Activated CD4-positive, alpha-beta T cell treated with anti-CD3 and anti-CD28 coated beads for 36 hours (primary cell): ENCODE measurements at regions not wholly inside any gene's neighbourhood (a gene's known extent, or its start where the extent isn't known, plus 50 kb on each side); places are given as distances from the start of the nearest gene placed in this dataset.
"Not testable (repeated sequence)": the region's sequence is repeated elsewhere in the genome, so short reads cannot be mapped to it uniquely, and the experiment has no call there.

ENCODE experiments used
- ATAC-seq: fragments of 200-7000 bp; cut with Tn5 transposase; one replicate; pipeline ENCODE4 v1.10.0; 2021; ENCODE audit warnings: mild to moderate bottlenecking, moderate library complexity
- CTCF ChIA-PET: fragments of 350-600 bp; sonication (Branson Sonifier 250); formaldehyde crosslinking; loops from one replicate; lab custom pipeline; 2021; ENCODE audit warnings: antibody characterized with exemption; lab: Charles Lee
- POLR2A ChIA-PET: fragments of 350-600 bp; sonication (Branson Sonifier 250); formaldehyde crosslinking; loops from one replicate; lab custom pipeline; 2021; ENCODE audit warnings: antibody characterized with exemption, inconsistent platforms; lab: Charles Lee
- DNase-seq: peaks from one replicate; pipeline ENCODE4 v3.0.0-alpha.2; 2020
- H3K27ac Mint-ChIP-seq: one replicate; pipeline ENCODE4 v1.8.0; 2021; ENCODE audit warnings: mixed read lengths
- H3K27me3 Mint-ChIP-seq: one replicate; pipeline ENCODE4 v1.8.0; 2021; ENCODE audit warnings: mixed read lengths
- H3K36me3 Mint-ChIP-seq: one replicate; pipeline ENCODE4 v1.8.0; 2021; ENCODE audit warnings: low read depth, mixed read lengths
- H3K4me1 Mint-ChIP-seq: one replicate; pipeline ENCODE4 v1.8.0; 2021; ENCODE audit warnings: mixed read lengths
- H3K4me3 Mint-ChIP-seq: one replicate; pipeline ENCODE4 v1.8.0; 2021; ENCODE audit warnings: mild to moderate bottlenecking, moderate library complexity, mixed read lengths
- H3K9me3 Mint-ChIP-seq: one replicate; pipeline ENCODE4 v1.8.0; 2021; ENCODE audit warnings: low read depth, mixed read lengths
- intact Hi-C, 2 experiments: fragments of 100-400 bp; cut with DNase I in 1 of 2; cut with micrococcal nuclease in 1 of 2; formaldehyde crosslinking; loops; one replicate each; pipeline versions ENCODE4 v1.14.2 to v1.15.1; 2022 to 2024; cut with DNase I, micrococcal nuclease

DNA sequence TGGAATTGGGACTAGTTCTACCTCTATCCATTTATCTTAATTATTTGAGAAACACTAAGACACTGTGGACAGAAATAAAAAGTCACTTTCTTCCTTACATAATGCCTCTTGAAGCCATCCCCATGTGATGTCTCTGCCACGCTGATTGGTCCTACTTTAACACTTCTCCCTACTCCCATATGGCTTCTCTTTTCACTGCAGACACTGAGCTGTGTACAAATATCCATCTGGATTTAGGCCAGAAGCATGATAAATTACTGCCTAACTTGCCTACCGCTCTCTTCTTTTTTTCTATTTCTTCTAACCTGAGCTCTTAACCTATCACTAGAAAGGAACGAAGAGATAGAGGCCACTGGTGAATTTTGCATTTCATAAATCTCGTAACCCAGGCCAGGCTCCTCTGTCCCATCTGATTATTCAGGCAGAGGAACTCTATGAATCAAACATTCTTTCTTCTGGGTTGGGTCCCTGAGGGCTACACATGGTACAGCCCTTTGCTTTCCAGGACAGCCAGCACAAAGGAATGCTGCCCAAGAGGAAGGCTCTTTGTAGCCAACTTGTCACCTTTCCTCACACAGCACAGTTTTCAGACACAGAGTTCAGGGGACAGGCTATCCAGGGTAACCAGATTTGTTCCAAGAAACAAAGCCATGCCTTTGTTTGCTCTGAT lies 878.5 kb upstream of the LRRC4C start:
- peaks cover 10% of the 10 kb centered on the region for H3K9me3 Mint-ChIP-seq
- CTCF ChIA-PET = no interaction called here
- no peak for DNase-seq

DNA sequence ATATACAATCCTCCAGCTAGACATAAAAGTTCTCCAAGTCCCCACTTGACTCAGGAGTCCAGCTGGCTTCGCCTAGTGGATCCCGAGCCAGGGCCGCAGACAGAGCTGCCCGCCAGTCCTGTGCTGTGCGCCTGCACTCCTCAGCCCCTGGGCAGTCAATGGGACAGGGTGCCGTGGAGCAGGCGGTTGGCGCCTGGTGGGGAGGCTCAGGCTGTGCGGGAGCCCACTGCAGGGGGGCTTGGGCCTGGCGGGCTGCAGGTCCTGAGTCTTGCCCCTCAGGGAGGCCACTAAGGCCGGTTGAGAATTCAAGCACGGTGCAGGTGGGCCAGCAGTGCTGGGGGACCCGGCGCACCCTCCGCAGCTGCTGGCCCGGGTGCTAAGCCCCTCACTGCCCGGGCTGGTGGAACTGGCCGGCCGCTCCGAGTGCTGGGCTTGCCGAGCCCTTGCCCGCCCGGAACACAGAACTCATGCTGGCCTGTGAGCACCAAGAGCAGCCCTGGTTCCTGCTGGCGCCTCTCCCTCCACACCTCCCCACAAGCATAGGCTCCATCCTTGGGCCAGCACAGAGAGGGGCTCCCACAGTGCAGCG lies 884.8 kb upstream of the LRRC4C start:
- H3K4me1 Mint-ChIP-seq = no peaks in the 10 kb centered on the region
- ATAC-seq (no peak), DNase-seq (no peak)
- H3K27me3 Mint-ChIP-seq = no peaks in the 10 kb centered on the region
- H3K27ac Mint-ChIP-seq = no peak overlapping the region
- no peaks in the 10 kb centered on the region for H3K36me3 Mint-ChIP-seq
- intact Hi-C loops = no loop called here
- ChIA-PET CTCF (interaction anchor here (1.6 kb wide), 1 partner anchor 10 kb away, joined by 3 read pairs; no protein-coding TSS in a partner anchor), POLR2A (no interaction called here)
- H3K4me3 Mint-ChIP-seq = no peak overlapping the region
- H3K9me3 Mint-ChIP-seq = peaks cover 4% of the 10 kb centered on the region

More for the DNA sequence above, 878.5 kb upstream of the LRRC4C start:
- Mint-ChIP-seq H3K27me3 (no peaks in the 10 kb centered on the region), H3K4me1 (no peaks in the 10 kb centered on the region), H3K27ac (no peak overlapping the region), H3K4me3 (no peak overlapping the region), H3K36me3 (peaks cover 1% of the 10 kb centered on the region)
- intact Hi-C loops = no loop called here
- POLR2A ChIA-PET = no interaction called here
- no peak for ATAC-seq

DNA sequence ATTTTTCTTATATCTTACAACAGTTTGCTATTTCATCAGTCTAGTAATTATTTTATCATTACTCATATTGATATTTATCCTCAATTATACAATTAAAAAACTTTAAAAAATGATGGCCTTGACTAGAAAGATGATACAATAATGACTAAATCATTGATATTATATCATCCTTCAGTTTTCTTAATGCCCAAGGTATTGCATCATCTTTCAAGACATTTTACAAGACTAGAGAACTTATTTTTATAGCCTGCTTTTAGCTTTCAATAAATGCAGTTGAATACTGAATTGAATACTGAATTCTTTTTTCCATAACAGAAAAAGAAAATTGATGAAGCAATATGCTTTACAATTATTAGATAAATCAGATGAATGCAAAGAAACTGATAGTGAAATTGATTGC lies 886.5 kb upstream of the LRRC4C start:
- no peak for DNase-seq
- Mint-ChIP-seq H3K4me3 (no peak overlapping the region), H3K36me3 (no peaks in the 10 kb centered on the region), H3K27ac (no peak overlapping the region), H3K4me1 (no peaks in the 10 kb centered on the region), H3K9me3 (no peaks in the 10 kb centered on the region), H3K27me3 (no peaks in the 10 kb centered on the region)
- POLR2A ChIA-PET = no interaction called here
- no peak for ATAC-seq
- CTCF ChIA-PET = no interaction called here
- intact Hi-C loops = no loop called here

DNA sequence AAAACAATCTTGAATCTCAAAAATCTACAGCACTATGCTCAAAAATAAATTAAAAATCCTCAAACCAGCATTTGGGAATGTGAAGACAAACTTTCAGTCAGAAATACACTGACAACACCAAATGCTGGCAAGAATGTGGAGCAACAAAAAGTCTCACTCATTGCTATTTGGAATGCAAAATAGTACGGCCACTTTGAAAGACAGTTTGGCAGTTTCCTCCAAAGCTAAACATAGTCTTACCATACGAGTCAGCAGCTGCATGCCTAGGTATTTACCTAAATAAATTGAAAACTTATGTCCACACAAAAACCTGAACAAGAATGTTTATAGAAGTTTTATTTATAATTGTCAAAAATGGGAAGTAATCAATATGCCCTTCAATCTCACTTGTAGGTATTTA lies 904.2 kb upstream of the LRRC4C start:
- ATAC-seq (no peak), DNase-seq (no peak)
- Mint-ChIP-seq H3K27ac (no peak overlapping the region), H3K4me1 (no peaks in the 10 kb centered on the region), H3K36me3 (no peaks in the 10 kb centered on the region), H3K4me3 (no peak overlapping the region), H3K27me3 (no peaks in the 10 kb centered on the region), H3K9me3 (peaks cover 25% of the 10 kb centered on the region)
- CTCF ChIA-PET = no interaction called here
- POLR2A ChIA-PET = no interaction called here
- intact Hi-C loops = no loop called here

DNA sequence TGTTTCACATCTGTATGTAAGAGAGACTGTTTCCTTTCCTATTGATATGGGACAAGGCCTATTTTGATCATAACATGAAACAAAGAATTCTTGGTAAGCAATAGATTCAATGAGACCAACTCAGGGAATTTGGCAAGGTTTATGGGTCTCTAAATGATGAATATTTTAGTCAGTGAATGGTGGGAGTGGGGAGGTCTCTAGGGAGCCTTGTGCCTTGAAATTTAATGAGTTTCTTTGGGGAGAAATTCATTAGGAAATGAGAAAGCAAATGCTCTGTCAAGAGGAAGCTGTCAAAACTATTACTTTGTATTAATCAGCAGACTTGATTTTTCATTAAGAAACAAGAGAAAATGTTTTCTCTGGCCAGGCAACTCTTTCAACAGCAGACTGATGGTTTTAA lies 921.7 kb upstream of the API5 start:
- Mint-ChIP-seq H3K4me3 (no peak overlapping the region), H3K4me1 (no peaks in the 10 kb centered on the region), H3K27ac (no peak overlapping the region), H3K36me3 (no peaks in the 10 kb centered on the region), H3K9me3 (peaks cover 22% of the 10 kb centered on the region), H3K27me3 (no peaks in the 10 kb centered on the region)
- ATAC-seq (no peak), DNase-seq (no peak)
- ChIA-PET POLR2A (no interaction called here), CTCF (no interaction called here)
- intact Hi-C loops = no loop called here

DNA sequence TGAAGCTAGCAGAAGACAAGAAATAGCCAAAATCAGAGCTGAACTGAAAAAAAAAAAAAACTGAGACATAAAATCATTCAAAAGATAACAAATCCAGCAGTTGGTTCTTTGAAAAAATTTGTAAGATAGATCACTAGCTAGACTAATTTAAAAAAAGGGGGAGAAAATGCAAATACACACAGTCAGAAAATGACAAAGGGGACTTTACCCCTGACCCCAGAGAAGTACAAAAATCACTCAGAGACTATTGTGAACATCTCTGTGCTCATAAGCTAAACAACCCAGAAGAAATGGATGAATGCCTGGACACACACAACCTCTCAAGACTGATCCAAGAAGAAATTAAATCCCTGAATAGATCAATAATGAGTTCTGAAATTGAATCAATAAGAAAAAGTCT lies 914.3 kb upstream of the API5 start:
- POLR2A ChIA-PET = no interaction called here
- CTCF ChIA-PET = interaction anchor here (0.8 kb wide), 1 partner anchor 72 kb away, joined by 3 read pairs; no protein-coding TSS in a partner anchor
- Mint-ChIP-seq H3K27me3 (no peaks in the 10 kb centered on the region), H3K27ac (no peak overlapping the region), H3K9me3 (peaks cover 9% of the 10 kb centered on the region), H3K4me3 (no peak overlapping the region), H3K4me1 (no peaks in the 10 kb centered on the region), H3K36me3 (no peaks in the 10 kb centered on the region)
- ATAC-seq (no peak), DNase-seq (no peak)
- intact Hi-C loops = no loop called here

DNA sequence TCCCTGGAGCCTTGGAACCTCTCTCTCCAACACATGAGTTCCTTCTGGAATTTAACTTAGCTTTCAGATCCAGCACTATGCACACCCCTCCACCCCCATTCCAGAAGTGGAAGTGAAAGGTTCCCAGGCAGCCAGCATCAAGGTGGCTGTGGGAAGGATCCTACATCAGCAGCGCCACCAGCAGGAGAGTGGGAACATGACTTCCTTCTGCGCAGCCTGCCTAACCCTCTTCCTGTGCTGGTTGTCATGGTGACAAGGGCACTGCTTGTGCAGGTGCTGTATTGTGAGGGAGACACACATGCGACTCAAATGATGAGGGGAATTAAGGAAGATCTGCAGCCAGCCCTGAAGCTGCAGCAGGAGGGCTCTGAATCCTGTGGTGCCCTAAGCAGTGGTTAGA lies 904.5 kb upstream of the API5 start:
- H3K4me3 Mint-ChIP-seq = no peak overlapping the region
- DNase-seq (no peak), ATAC-seq (no peak)
- H3K27ac Mint-ChIP-seq = no peak overlapping the region
- no peaks in the 10 kb centered on the region for H3K4me1 Mint-ChIP-seq
- peaks cover 5% of the 10 kb centered on the region for H3K9me3 Mint-ChIP-seq
- H3K36me3 Mint-ChIP-seq = no peaks in the 10 kb centered on the region
- no peaks in the 10 kb centered on the region for H3K27me3 Mint-ChIP-seq
- intact Hi-C loops = no loop called here
- CTCF ChIA-PET = no interaction called here
- POLR2A ChIA-PET = no interaction called here

DNA sequence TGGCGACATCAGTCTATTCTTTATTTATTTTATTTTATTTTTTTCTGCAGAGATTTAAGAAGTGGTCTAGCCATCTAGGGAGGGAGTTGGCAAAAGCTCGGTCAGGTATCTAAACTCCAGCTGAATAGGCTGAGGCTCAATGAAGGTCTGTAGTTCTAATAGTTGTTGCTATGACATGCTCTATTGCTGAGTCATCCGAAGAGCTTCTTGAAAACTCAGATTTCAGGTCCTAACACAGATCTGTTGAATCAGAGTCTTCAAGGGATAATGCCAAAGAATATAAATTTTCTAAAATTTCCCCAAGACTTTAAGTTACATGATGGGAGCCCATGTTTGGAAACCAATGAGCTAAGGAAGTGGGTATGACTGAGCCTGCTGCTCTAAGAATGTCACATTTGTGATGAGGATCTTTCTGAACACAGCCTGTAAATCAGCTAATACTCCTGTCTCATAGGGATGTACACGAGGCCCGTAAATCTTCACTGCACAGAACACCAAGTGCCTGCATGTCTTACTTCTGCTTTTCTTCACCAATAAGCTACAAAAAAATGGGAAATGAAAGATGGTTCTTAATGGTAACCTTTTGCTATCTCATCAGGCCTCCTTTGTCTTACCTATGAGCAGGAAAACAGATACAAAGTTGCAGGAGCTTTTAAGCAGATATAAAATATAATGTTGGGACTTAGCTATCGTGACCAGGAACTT lies 901.4 kb upstream of the API5 start:
- ChIA-PET POLR2A (no interaction called here), CTCF (no interaction called here)
- Mint-ChIP-seq H3K9me3 (peaks cover 5% of the 10 kb centered on the region), H3K4me1 (no peaks in the 10 kb centered on the region), H3K36me3 (no peaks in the 10 kb centered on the region), H3K4me3 (no peak overlapping the region), H3K27ac (no peak overlapping the region), H3K27me3 (no peaks in the 10 kb centered on the region)
- intact Hi-C loops = no loop called here
- ATAC-seq = no peak
- DNase-seq = no peak

DNA sequence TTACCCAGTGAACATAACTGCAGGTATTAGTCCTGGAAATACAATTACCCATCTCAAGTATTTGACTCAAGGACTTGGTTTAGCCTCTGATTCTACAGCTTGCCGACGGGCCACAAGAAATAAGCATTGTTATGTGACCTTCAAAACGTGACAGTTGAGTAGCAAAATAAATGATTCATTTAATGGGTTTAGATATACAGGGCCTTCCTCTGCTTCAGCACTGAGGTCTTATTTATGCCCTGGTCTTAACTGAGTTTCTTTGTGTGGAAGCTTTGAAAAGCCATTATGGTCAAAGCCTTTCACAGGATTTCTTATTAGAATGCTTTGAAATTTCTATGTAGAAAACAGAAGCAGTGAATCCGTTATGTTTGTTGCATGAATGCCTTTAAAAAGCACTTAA lies 899.2 kb upstream of the API5 start:
- Mint-ChIP-seq H3K27ac (no peak overlapping the region), H3K36me3 (no peaks in the 10 kb centered on the region), H3K9me3 (peaks cover 3% of the 10 kb centered on the region), H3K27me3 (no peaks in the 10 kb centered on the region), H3K4me3 (no peak overlapping the region), H3K4me1 (no peaks in the 10 kb centered on the region)
- CTCF ChIA-PET = no interaction called here
- DNase-seq (no peak), ATAC-seq (no peak)
- intact Hi-C loops = no loop called here
- POLR2A ChIA-PET = no interaction called here

DNA sequence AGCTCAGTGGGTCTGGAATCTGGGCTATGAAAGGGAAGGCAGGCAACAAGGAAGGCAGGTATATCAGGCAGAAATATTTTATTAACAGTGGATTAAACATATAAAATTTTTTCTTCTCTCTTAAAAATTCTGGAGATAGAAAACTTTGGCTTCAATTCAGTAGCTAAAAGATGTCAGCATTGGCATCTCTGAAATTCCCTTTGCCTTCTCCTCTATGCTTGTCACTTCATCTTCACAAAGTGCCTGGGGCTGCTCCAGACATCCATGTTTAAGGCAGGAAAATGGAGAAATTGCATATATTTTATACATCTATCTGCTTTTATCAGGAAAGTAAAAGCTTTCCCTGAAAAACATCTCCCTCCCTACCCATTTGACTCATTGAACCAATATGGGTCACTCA lies 894.1 kb upstream of the API5 start:
- intact Hi-C loops = no loop called here
- no peaks in the 10 kb centered on the region for H3K36me3 Mint-ChIP-seq
- ATAC-seq (no peak), DNase-seq (no peak)
- H3K27me3 Mint-ChIP-seq = no peaks in the 10 kb centered on the region
- no peaks in the 10 kb centered on the region for H3K4me1 Mint-ChIP-seq
- CTCF ChIA-PET = no interaction called here
- no peak overlapping the region for H3K27ac Mint-ChIP-seq
- POLR2A ChIA-PET = no interaction called here
- H3K9me3 Mint-ChIP-seq = peaks cover 12% of the 10 kb centered on the region
- no peak overlapping the region for H3K4me3 Mint-ChIP-seq

DNA sequence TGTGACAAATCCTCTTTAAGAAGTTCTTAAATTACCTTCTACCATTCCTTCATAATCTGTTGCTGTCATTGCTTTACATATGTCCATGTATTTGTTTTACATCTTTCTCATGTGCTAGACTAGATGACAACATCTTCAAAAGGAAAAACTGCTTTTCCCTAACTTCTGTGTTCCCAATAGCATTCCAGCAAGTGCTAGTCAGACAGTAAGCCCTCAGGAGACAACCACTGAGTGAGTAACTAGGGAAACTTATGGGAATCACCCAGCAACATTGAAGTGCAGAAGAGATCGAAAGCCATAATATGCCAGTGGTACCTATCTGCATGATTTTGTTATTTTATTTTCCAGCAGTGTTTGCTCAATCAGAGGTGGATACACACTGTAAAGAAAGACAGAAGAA lies 889.7 kb upstream of the API5 start:
- intact Hi-C loops = no loop called here
- no peak overlapping the region for H3K27ac Mint-ChIP-seq
- H3K4me1 Mint-ChIP-seq = no peaks in the 10 kb centered on the region
- H3K27me3 Mint-ChIP-seq = no peaks in the 10 kb centered on the region
- ATAC-seq (no peak), DNase-seq (no peak)
- no peaks in the 10 kb centered on the region for H3K36me3 Mint-ChIP-seq
- peaks cover 17% of the 10 kb centered on the region for H3K9me3 Mint-ChIP-seq
- POLR2A ChIA-PET = no interaction called here
- H3K4me3 Mint-ChIP-seq = no peak overlapping the region
- CTCF ChIA-PET = no interaction called here

DNA sequence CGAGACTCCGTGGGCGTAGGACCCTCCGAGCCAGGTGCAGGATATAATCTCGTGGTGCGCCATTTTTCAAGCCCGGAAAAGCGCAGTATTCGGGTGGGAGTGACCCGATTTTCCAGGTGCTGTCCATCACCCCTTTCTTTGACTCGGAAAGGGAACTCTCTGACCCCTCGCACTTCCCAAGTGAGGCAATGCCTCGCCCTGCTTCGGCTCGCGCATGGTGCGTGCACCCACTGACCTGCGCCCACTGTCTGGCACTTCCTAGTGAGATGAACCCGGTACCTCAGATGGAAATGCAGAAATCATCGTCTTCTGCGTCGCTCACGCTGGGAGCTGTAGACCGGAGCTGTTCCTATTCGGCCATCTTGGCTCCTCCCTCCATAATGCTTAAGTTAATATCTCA lies 876.9 kb upstream of the API5 start:
- H3K9me3 Mint-ChIP-seq = peaks cover 12% of the 10 kb centered on the region
- H3K27ac Mint-ChIP-seq, H3K36me3 Mint-ChIP-seq, H3K27me3 Mint-ChIP-seq, POLR2A ChIA-PET, intact Hi-C loops, ATAC-seq, H3K4me3 Mint-ChIP-seq, H3K4me1 Mint-ChIP-seq, DNase-seq, CTCF ChIA-PET: not testable (repeated sequence)
